Caco-2 (cell line): ENCODE measurements at regions not wholly inside any gene's neighbourhood (a gene's known extent, or its start where the extent isn't known, plus 50 kb on each side); places are given as distances from the start of the nearest gene placed in this dataset.

Experiments
- BruUV-seq: library from RNA; stranded (reverse); fragments of 400-500 nt; replicated peaks from 2 replicates; lab custom pipeline; 2021; lab: Mats Ljungman, UMichigan
- CTCF ChIA-PET: fragments of 300-600 bp; sonication (Branson Sonifier 250); formaldehyde crosslinking; loops from one replicate; lab custom pipeline; 2022; ENCODE audit warnings: antibody characterized with exemption; lab: Charles Lee
- POLR2A ChIA-PET: fragments of 300-600 bp; sonication (Branson Sonifier 250); formaldehyde crosslinking; loops from one replicate; lab custom pipeline; 2022; ENCODE audit warnings: antibody characterized with exemption; lab: Charles Lee
- DNase-seq, 2 experiments: peaks; one replicate each; pipeline versions ENCODE4 v3.0.0 to v3.0.0-alpha.2; 2020 to 2022
- H3K27me3 ChIP-seq: replicated peaks from 2 replicates; pipeline ENCODE4 v1.6.0; 2011; ENCODE audit warnings: low read length; ENCODE audit not compliant: control insufficient read depth, insufficient read depth
- H3K36me3 ChIP-seq: 2 replicates; pipeline ENCODE4 v1.5.1; 2011; ENCODE audit warnings: low read length; ENCODE audit not compliant: control insufficient read depth, insufficient read depth
- H3K4me1 ChIP-seq: fragments of 250-450 bp; sonication (Bioruptor Pico); 2 replicates; pipeline ENCODE4 v1.5.1; 2020; ENCODE audit warnings: mild to moderate bottlenecking
- H3K4me3 ChIP-seq: 2 replicates; pipeline ENCODE4 v1.5.1; 2011; ENCODE audit warnings: low read depth, mild to moderate bottlenecking, control low read depth, low read length
- H3K9me3 ChIP-seq: fragments of 250-450 bp; sonication (Bioruptor Pico); 2 replicates; pipeline ENCODE4 v1.5.1; 2020; ENCODE audit warnings: mild to moderate bottlenecking, moderate library complexity
- H3K27ac Mint-ChIP-seq: one replicate; pipeline ENCODE4 v1.8.0; 2022; ENCODE audit warnings: mixed read lengths; ENCODE audit not compliant: unreplicated experiment
- H3K27me3 Mint-ChIP-seq: one replicate; pipeline ENCODE4 v1.8.0; 2022; ENCODE audit warnings: mixed read lengths; ENCODE audit not compliant: insufficient read depth, unreplicated experiment
- H3K36me3 Mint-ChIP-seq: one replicate; pipeline ENCODE4 v1.8.0; 2022; ENCODE audit warnings: mild to moderate bottlenecking, mixed read lengths; ENCODE audit not compliant: insufficient read depth, unreplicated experiment
- H3K4me1 Mint-ChIP-seq: one replicate; pipeline ENCODE4 v1.8.0; 2022; ENCODE audit warnings: low read depth, mixed read lengths; ENCODE audit not compliant: unreplicated experiment
- H3K4me3 Mint-ChIP-seq: one replicate; pipeline ENCODE4 v1.8.0; 2022; ENCODE audit warnings: mild to moderate bottlenecking, moderate library complexity, mixed read lengths; ENCODE audit not compliant: unreplicated experiment
- H3K9me3 Mint-ChIP-seq: one replicate; pipeline ENCODE4 v1.8.0; 2022; ENCODE audit warnings: mixed read lengths; ENCODE audit not compliant: unreplicated experiment
- CTCF ChIP-seq, 2 experiments: fragments of 200-600 bp in 1 of 2; IDR thresholded peaks; 1 replicate in 1 of 2; 2 replicates in 1 of 2; pipeline versions ENCODE4 v1.5.1 to v1.8.0; 2011 to 2022; ENCODE audit warnings: antibody characterized with exemption in 1 of 2, control low read depth in 1 of 2, inconsistent platforms in 1 of 2, low read depth in 1 of 2, low read length in 1 of 2, mild to moderate bottlenecking in 1 of 2, moderate library complexity in 1 of 2; ENCODE audit not compliant: insufficient read depth in 1 of 2, severe bottlenecking in 1 of 2, unreplicated experiment in 1 of 2
- intact Hi-C: fragments of 100-400 bp; cut with micrococcal nuclease; formaldehyde crosslinking; loops from one replicate; pipeline ENCODE4 v1.10.0; 2022; ENCODE audit not compliant: unreplicated experiment

- intact Hi-C loops, result no loop called here
- Mint-ChIP-seq H3K27ac (no peak overlapping the region), H3K9me3 (peaks cover 40% of the 10 kb centered on the region), H3K4me3 (no peak overlapping the region), H3K27me3 (peaks cover 8% of the 10 kb centered on the region), H3K36me3 (no peaks in the 10 kb centered on the region), H3K4me1 (no peaks in the 10 kb centered on the region)
- H3K4me3 ChIP-seq, result no peak overlapping the region
- ChIA-PET CTCF (no interaction called here), POLR2A (no interaction called here)
- peaks cover 22% of the 10 kb centered on the region for H3K9me3 ChIP-seq
- no peaks in the 10 kb centered on the region; the same call in 1 of the 2 replicates for H3K27me3 ChIP-seq
- BruUV-seq, result no TSS peak
- no peaks in the 10 kb centered on the region for H3K4me1 ChIP-seq
- TF ChIP-seq CTCF (IDR thresholded peaks at IDR 0.05; ENCODE audit: insufficient read depth in 1 of 2, low read depth in 1 of 2, low read length in 1 of 2, severe bottlenecking in 1 of 2, unreplicated experiment in 1 of 2), result no peak
- H3K36me3 ChIP-seq, result no peaks in the 10 kb centered on the region
- no peak for DNase-seq
These were observed 438.7 kb upstream of the PROK2 start for GRCh38 chr3:72223628-72224027.

- ChIA-PET POLR2A (no interaction called here), CTCF (no interaction called here)
- peaks cover 5% of the 10 kb centered on the region for H3K27me3 Mint-ChIP-seq
- H3K4me3 Mint-ChIP-seq, result no peak overlapping the region
- Histone ChIP-seq H3K4me1 (no peaks in the 10 kb centered on the region), H3K36me3 (no peaks in the 10 kb centered on the region), H3K9me3 (peaks cover 22% of the 10 kb centered on the region), H3K27me3 (no peaks in the 10 kb centered on the region; the same call in 1 of the 2 replicates), H3K4me3 (no peak overlapping the region)
- H3K9me3 Mint-ChIP-seq, result peaks cover 40% of the 10 kb centered on the region
- no peak for TF ChIP-seq CTCF (IDR thresholded peaks at IDR 0.05; ENCODE audit: insufficient read depth in 1 of 2, low read depth in 1 of 2, low read length in 1 of 2, severe bottlenecking in 1 of 2, unreplicated experiment in 1 of 2)
- no TSS peak for BruUV-seq
- H3K4me1 Mint-ChIP-seq, result no peaks in the 10 kb centered on the region
- intact Hi-C loops, result no loop called here
- no peak for DNase-seq
- no peak overlapping the region for H3K27ac Mint-ChIP-seq
- H3K36me3 Mint-ChIP-seq, result no peaks in the 10 kb centered on the region
These were observed 438.2 kb upstream of the PROK2 start for GRCh38 chr3:72223116-72223515.

GRCh38 chr3:72222410-72222809 is 437.5 kb upstream of the PROK2 start:
- no peaks in the 10 kb centered on the region for H3K4me1 Mint-ChIP-seq
- POLR2A ChIA-PET, result no interaction called here
- no peaks in the 10 kb centered on the region for H3K4me1 ChIP-seq
- intact Hi-C loops, result no loop called here
- H3K4me3 Mint-ChIP-seq, result no peak overlapping the region
- DNase-seq, result no peak
- peaks cover 22% of the 10 kb centered on the region for H3K9me3 ChIP-seq
- peaks cover 1% of the 10 kb centered on the region for H3K27me3 Mint-ChIP-seq
- CTCF ChIA-PET, result no interaction called here
- H3K36me3 ChIP-seq, result no peaks in the 10 kb centered on the region
- no peak overlapping the region for H3K27ac Mint-ChIP-seq
- peaks cover 36% of the 10 kb centered on the region for H3K9me3 Mint-ChIP-seq
- TF ChIP-seq CTCF (IDR thresholded peaks at IDR 0.05; ENCODE audit: insufficient read depth in 1 of 2, low read depth in 1 of 2, low read length in 1 of 2, severe bottlenecking in 1 of 2, unreplicated experiment in 1 of 2), result no peak
- no peaks in the 10 kb centered on the region; the same call in 1 of the 2 replicates for H3K27me3 ChIP-seq
- no TSS peak for BruUV-seq
- H3K4me3 ChIP-seq, result no peak overlapping the region
- no peaks in the 10 kb centered on the region for H3K36me3 Mint-ChIP-seq
